ENCODE measurements at regions not wholly inside any gene's neighbourhood (a gene's known extent, or its start where the extent isn't known, plus 50 kb on each side); places are given as distances from the start of the nearest gene placed in this dataset.

GRCh38 chrX:10725071-10725470 is 104.7 kb upstream of the MID1 start:
- no peak overlapping the region for H3K27ac ChIP-seq
- H3K4me1 ChIP-seq: peaks cover 29% of the 10 kb centered on the region
- no peaks in the 10 kb centered on the region for H3K27me3 ChIP-seq
- no peaks in the 10 kb centered on the region for H3K36me3 ChIP-seq
- peaks cover 5% of the 10 kb centered on the region; the same call in 1 of the 2 replicates for H3K9me3 ChIP-seq (replicated peaks)
- H3K4me3 ChIP-seq: no peak overlapping the region
- DNase-seq: no peak

DNA sequence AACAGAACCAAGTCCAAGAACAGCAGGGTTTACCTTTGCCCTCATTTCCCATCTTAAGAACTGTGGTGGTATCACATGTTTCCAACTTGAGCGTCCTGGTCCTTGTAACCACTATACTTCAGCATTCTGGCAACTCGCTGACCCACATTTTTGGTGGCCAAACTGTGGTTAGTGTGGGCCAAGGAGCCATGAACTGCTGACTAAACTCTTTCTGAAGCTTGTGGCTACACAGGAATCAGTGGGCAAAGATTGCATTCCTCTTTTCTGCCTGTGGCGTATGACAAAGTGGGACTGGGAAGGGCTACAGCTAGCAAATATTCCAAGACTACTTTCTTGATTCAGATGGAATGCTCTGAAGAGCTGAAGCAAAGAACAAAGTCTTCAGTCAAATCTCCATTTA is 106.3 kb upstream of the MID1 start:
- H3K36me3 ChIP-seq: no peaks in the 10 kb centered on the region
- H3K4me3 ChIP-seq: no peak overlapping the region
- H3K27ac ChIP-seq: no peak overlapping the region
- H3K9me3 ChIP-seq (replicated peaks): no peaks in the 10 kb centered on the region; the same call in 1 of the 2 replicates
- no peaks in the 10 kb centered on the region for H3K27me3 ChIP-seq
- peak; percentile 19 to 34 for DNase-seq
- H3K4me1 ChIP-seq: peaks cover 29% of the 10 kb centered on the region

DNA sequence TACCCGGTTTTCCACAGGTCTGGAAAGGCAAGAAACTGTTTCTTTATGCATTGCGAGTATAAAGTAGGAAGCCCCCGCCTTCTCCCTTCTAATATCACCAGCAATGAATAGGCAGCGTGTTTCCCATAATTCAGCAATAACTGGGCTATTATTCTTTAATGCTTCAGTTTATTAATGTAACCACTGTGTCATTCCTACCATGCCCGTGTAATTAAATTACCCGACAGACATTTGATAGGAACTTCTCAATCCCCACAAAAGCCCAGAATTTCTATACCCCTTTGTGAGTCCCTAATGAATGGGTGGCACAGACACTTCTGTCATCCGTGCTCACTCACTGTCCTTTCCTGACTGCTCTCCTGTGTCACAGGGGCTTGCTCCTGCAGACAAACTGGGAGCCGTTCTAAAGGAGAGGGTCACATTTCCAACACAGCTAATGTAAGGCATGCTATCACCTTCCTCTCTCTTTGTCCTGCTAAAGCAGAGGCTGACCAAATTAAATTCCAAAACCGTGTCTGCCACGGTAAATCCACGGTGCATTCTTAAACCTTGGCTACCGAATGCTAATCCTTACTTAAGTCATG is 108.5 kb upstream of the MID1 start:
- Histone ChIP-seq H3K4me3 (peak overlapping the region; percentile 31), H3K27ac (peak overlapping the region; percentile 94)
- peak; percentile 85 to 92 for DNase-seq

GRCh38 chrX:10739426-10739825 is 119.0 kb upstream of the MID1 start:
- no peaks in the 10 kb centered on the region for H3K9me3 ChIP-seq (replicated peaks)

More for the DNA sequence above, 108.5 kb upstream of the MID1 start:
- Histone ChIP-seq H3K4me1 (peaks cover 24% of the 10 kb centered on the region), H3K9me3 (replicated peaks) (no peaks in the 10 kb centered on the region; the same call in 1 of the 2 replicates), H3K27me3 (no peaks in the 10 kb centered on the region), H3K36me3 (no peaks in the 10 kb centered on the region)

GRCh38 chrX:10741003-10741402 is 120.6 kb upstream of the MID1 start:
- peak overlapping the region; percentile 75 for H3K27ac ChIP-seq
- H3K9me3 ChIP-seq (replicated peaks): no peaks in the 10 kb centered on the region
- DNase-seq: no peak
- H3K4me1 ChIP-seq: peaks cover 47% of the 10 kb centered on the region
- no peaks in the 10 kb centered on the region for H3K27me3 ChIP-seq
- no peaks in the 10 kb centered on the region for H3K36me3 ChIP-seq
- no peak overlapping the region for H3K4me3 ChIP-seq

More at GRCh38 chrX:10739426-10739825, 119.0 kb upstream of the MID1 start:
- Histone ChIP-seq H3K27me3 (no peaks in the 10 kb centered on the region), H3K36me3 (no peaks in the 10 kb centered on the region), H3K27ac (peak overlapping the region; percentile 75), H3K4me3 (no peak overlapping the region), H3K4me1 (peaks cover 47% of the 10 kb centered on the region)
- DNase-seq: no peak

- Histone ChIP-seq H3K4me1 (peaks cover 47% of the 10 kb centered on the region), H3K9me3 (replicated peaks) (no peaks in the 10 kb centered on the region), H3K27ac (peak overlapping the region; percentile 75), H3K27me3 (no peaks in the 10 kb centered on the region), H3K4me3 (no peak overlapping the region), H3K36me3 (no peaks in the 10 kb centered on the region)
- DNase-seq: no peak
These were observed 121.2 kb upstream of the MID1 start for GRCh38 chrX:10741550-10741949.

DNA sequence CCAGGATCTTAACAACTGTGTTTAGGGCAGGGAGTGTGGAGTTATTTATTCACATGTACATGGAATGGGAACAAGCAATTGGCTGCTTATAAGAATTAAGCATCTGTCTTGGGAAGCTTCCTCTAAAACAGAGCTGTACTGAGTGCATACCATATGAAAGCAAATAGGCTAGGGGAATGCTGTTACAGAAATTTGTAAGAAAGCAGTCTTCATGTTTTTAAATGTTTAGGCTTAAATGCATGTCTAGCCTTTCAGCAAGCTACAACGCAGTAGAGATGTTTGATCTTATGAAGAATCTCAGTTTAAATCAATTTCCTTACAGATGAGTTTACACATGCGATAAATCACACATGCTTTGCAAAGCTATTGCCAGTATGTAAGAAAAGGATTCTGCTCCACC is 123.1 kb upstream of the MID1 start:
- H3K4me3 ChIP-seq: peak overlapping the region; percentile 35
- H3K27me3 ChIP-seq: no peaks in the 10 kb centered on the region
- DNase-seq: no peak
- no peaks in the 10 kb centered on the region for H3K9me3 ChIP-seq (replicated peaks)
- H3K27ac ChIP-seq: peak overlapping the region; percentile 75
- H3K36me3 ChIP-seq: no peaks in the 10 kb centered on the region
- peaks cover 45% of the 10 kb centered on the region for H3K4me1 ChIP-seq

DNA sequence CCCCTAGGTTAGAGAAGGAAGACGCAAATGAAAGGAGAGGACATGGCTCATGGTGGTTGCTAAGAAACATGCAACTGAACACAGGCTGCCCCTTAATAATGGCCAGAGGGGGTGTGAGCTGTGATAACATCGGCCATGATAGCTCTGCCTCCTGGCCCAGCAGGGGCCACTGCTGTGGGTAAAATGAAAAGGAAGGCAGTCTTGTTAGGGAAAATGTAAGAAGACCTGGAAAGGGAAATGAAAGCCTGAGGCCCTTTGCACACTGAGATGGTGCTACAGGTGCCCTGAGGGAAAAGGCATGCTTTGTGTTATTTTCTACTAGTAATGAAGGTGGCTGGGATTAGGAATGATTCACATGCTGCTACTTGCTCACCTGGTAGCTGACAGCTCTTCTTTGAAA is 123.6 kb upstream of the MID1 start:
- Histone ChIP-seq H3K36me3 (no peaks in the 10 kb centered on the region), H3K4me1 (peaks cover 41% of the 10 kb centered on the region), H3K27ac (peak overlapping the region; percentile 75), H3K27me3 (no peaks in the 10 kb centered on the region), H3K4me3 (no peak overlapping the region), H3K9me3 (replicated peaks) (no peaks in the 10 kb centered on the region)
- peak in 1 of 2 experiments; percentile 49 for DNase-seq

GRCh38 chrX:10747975-10748374 is 127.6 kb upstream of the MID1 start:
- no peak overlapping the region for H3K27ac ChIP-seq
- no peak overlapping the region for H3K4me3 ChIP-seq
- no peak for DNase-seq
- H3K36me3 ChIP-seq: no peaks in the 10 kb centered on the region
- H3K27me3 ChIP-seq: no peaks in the 10 kb centered on the region
- peaks cover 15% of the 10 kb centered on the region; the same call in 1 of the 2 replicates for H3K4me1 ChIP-seq
- H3K9me3 ChIP-seq (replicated peaks): no peaks in the 10 kb centered on the region

- no peak for DNase-seq
These were observed 128.7 kb upstream of the MID1 start for GRCh38 chrX:10749113-10749512.

DNA sequence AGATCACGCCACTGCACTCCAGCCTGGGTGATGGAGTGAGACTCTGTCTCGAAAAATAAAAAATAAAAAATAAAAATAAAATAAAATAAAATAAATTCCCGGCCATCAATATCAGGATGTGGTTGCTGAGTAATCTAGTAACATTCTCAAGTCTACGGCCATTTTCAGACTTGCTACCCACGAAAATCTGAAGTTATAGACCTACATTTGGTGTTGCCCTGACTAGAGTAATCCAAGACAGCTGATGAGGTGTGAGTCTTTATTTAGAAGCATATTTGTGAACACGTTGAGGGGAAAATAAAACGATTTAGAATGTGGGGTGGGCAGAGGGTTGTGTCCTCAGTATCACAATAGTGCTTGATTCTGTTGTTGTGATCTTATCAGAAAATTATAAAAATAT is 130.2 kb upstream of the MID1 start:
- H3K4me3 ChIP-seq: no peak overlapping the region
- DNase-seq: no peak
- no peaks in the 10 kb centered on the region for H3K36me3 ChIP-seq
- H3K27me3 ChIP-seq: no peaks in the 10 kb centered on the region
- no peak overlapping the region for H3K27ac ChIP-seq
- no peaks in the 10 kb centered on the region for H3K9me3 ChIP-seq (replicated peaks)
- H3K4me1 ChIP-seq: peaks cover 23% of the 10 kb centered on the region

More at GRCh38 chrX:10749113-10749512, 128.7 kb upstream of the MID1 start:
- Histone ChIP-seq H3K27me3 (no peaks in the 10 kb centered on the region), H3K36me3 (no peaks in the 10 kb centered on the region), H3K4me1 (peaks cover 16% of the 10 kb centered on the region), H3K4me3 (no peak overlapping the region), H3K27ac (no peak overlapping the region), H3K9me3 (replicated peaks) (no peaks in the 10 kb centered on the region)

- Histone ChIP-seq H3K36me3 (no peaks in the 10 kb centered on the region), H3K4me3 (no peak overlapping the region), H3K4me1 (peaks cover 37% of the 10 kb centered on the region), H3K27me3 (no peaks in the 10 kb centered on the region), H3K27ac (no peak overlapping the region), H3K9me3 (replicated peaks) (no peaks in the 10 kb centered on the region)
- no peak for DNase-seq
These were observed 132.7 kb upstream of the MID1 start for GRCh38 chrX:10753116-10753515.

DNA sequence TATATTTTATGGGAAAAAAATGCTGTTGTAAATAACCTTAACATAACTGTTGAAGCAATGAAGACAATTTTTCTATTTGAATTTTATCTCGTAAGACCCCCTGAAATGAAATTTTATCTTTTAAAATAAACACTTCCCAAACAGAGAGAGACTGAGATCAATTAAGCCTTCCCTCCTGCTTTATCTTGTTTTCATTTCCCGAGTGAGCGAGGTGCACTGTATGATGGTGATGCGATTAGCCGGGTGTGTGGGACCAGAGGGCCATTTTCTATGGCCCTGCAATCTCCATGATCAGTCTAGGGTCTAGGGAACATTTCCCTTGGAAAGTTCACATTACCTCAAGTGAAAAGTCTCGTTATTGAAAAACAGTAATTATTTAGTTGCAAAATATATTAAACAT is 134.1 kb upstream of the MID1 start:
- Histone ChIP-seq H3K36me3 (no peaks in the 10 kb centered on the region), H3K4me1 (peaks cover 34% of the 10 kb centered on the region), H3K27ac (peak overlapping the region; percentile 88), H3K4me3 (no peak overlapping the region), H3K27me3 (no peaks in the 10 kb centered on the region), H3K9me3 (replicated peaks) (no peaks in the 10 kb centered on the region)
- DNase-seq: no peak

- Histone ChIP-seq H3K27ac (peak overlapping the region; percentile 88), H3K27me3 (no peaks in the 10 kb centered on the region), H3K4me1 (peaks cover 34% of the 10 kb centered on the region), H3K4me3 (peak overlapping the region; percentile 18), H3K9me3 (replicated peaks) (no peaks in the 10 kb centered on the region), H3K36me3 (no peaks in the 10 kb centered on the region)
- DNase-seq: peak; percentile 80 to 85
These were observed 135.3 kb upstream of the MID1 start for GRCh38 chrX:10755439-10756334.

DNA sequence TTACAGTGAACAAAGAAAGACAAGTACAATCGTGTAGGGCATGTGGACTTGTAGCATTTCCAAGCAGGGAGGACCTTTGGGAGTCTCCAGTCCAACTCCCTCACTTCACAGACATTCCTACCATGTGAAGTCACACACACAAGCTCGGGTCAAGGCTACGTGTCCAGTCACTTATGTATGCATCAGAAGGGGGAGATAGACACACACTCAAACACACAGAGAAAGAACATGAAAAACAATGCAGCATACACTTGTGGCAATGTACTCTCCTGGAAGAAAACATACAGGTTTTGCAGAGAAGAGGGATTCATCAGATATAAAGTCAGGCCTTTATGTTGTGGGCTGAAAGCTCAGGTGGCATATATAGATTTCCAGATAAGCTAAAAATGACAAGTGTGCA is 136.1 kb upstream of the MID1 start:
- Histone ChIP-seq H3K4me1 (peaks cover 34% of the 10 kb centered on the region), H3K9me3 (replicated peaks) (no peaks in the 10 kb centered on the region), H3K27ac (peak overlapping the region; percentile 88), H3K4me3 (no peak overlapping the region), H3K27me3 (no peaks in the 10 kb centered on the region), H3K36me3 (no peaks in the 10 kb centered on the region)
- DNase-seq: peak; percentile 69 to 74

Data from SJCRH30 (cell line).